HG03097 (cell line): ENCODE measurements at regions not wholly inside any gene's neighbourhood (a gene's known extent, or its start where the extent isn't known, plus 50 kb on each side); places are given as distances from the start of the nearest gene placed in this dataset.

Experiments
- ATAC-seq: cut with Tn5 transposase; IDR thresholded peaks from one replicate; pipeline ENCODE4 v1.9.1; 2021; ENCODE audit not compliant: unreplicated experiment, low FRiP score

DNA sequence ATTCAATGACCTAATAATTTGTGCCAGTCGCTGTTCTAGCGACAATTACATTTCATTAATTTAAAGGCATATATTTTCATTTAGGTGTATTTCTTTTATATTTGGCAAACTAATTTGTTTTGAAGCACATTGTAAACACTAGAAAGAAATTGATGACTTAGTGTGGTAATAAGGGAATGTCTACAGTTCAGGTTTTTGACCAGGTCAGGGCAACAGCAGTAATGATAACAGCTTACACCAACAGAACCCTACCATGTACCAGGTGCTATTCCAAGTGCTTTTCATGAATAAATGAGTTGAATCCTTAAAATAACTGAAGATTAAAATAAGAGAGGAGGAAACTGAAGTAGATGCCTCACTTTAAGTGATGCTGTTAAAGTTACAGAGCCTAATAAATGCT, 85.4 kb upstream of the SLC38A2 start:
- no peak for ATAC-seq

DNA sequence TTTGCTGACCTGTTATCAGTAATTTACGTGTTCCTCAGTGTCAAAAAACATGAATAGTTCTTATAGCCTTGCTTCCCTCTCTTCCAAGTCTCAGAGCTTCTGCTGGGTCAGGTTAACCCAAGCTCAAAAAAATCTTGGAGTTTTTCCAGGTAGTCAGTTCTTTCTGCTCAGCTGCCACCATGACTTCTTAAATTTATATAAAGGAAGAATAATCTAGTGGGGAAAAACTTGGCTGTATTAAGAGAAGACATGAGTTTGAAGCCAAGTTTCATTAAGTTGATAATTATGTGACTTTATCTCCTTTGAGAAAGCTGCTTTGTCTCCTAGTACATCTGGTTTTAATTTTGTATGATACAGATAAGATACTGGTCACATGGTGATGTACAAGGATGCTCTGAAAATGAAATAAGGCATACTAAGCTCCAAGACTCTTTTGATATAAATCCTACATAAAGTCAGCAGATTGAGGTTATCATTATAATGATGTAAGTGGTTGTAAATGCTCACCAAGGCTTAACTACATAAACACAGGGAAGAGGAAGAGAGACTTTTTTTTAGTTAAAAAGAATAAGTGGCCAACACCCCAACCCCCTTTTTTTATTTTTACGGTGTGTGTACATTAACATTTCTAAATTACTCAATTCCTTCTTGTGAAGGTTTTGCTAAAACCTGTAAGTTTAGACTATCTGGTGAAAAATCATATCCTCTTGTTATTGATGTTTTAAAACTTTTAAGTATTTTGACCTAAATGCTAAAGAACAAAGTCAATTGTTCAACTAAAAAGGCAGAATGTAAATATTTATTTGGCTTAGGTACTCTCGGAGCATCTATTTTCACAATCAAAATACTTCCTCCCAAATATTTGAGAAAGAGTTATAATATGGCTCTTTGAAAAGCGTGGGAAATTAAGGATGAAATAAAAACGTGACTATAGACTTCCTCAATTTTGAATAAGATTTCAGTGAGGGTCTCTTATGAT, 84.1 kb upstream of the SLC38A2 start:
- no peak for ATAC-seq

DNA sequence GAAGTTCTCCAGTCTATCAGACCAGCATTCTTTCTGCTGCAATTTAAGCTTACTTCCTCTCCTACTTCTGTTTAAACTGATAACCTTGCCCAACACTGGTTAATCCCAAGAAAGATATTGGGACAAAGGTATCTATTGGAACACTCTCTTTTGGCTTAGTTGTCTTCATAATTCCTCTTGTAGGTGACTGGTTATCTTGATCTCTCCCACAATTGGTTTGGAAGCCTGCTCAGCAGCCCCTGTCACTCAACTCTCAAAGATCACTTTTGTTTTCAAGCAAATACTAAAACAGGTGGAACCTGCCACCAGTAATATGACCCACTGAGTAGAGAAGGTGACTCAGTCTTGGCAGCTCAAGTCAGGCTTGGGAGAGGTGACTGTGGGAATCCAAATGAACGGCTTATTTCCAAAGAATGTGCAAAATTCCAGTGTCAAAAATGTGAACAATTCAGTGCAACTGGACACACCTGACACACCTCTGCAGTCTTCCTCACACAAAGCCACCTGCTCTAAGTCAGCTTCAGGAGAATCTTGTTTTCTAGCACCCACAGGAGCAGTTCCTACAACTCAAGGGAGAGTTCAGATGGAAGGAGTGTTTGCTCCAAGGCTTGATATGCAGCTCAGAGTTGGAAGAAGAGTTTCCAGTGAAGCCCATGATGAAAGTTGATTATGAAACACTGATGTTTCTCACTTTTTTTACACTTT, 83.2 kb upstream of the SLC38A2 start:
- ATAC-seq: no peak

DNA sequence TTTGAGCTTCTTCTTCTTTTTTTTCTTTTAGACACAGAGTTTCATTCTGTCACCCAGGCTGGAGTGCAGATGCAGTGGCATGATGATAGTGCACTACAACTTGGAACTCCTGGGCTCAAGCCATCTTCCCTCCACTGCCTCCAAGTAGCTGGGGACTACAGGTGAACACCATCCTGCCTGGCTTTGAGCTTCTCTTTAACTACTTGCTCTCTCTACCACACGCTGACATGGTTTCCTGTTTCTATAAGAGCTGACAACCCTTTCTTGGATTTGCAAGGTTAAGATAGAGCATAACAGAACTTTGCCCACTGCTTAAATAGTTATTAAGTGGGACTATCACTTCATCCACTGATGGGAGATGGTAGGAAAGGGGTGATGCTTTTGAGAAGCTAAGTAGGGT, 82.4 kb upstream of the SLC38A2 start:
- ATAC-seq: no peak

DNA sequence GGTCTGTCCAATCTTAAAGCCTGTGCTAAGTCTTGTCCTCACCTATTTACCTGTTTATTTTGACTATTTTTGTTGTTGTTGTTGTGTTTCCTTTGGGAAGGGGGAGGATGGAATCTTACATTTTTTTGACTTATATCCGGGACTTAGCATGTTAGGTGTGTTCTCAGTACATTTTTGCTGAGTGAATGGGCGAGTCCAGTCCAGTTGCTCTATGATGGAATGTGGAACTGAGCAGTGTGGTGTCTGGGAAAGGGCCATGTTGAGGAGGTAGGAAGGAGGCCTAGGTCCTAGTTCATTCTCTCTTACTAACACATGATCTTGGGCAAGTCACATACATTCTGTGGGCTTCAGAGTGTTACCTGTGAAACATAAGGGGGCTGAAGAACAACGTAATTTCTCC, 80.9 kb upstream of the SLC38A2 start:
- ATAC-seq: no peak

DNA sequence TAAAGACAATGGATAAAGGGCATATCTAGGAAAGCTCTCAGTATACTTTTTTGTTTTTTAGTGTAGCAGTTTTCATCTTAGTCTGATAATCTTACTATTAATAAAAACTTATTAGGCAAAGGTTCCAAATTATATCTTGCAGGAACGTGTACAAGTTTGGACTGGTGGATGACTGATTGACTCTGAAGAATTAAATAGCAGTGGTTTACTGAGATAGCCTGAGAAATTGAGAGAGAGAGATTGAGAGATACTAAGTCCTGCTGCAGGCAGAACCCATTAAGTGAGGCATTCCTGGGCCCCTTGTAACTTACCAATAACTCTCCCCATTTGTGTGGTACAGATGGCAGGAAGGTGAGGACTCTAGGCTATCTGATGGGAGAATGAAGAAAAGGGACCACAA, 80.2 kb upstream of the SLC38A2 start:
- ATAC-seq: no peak

DNA sequence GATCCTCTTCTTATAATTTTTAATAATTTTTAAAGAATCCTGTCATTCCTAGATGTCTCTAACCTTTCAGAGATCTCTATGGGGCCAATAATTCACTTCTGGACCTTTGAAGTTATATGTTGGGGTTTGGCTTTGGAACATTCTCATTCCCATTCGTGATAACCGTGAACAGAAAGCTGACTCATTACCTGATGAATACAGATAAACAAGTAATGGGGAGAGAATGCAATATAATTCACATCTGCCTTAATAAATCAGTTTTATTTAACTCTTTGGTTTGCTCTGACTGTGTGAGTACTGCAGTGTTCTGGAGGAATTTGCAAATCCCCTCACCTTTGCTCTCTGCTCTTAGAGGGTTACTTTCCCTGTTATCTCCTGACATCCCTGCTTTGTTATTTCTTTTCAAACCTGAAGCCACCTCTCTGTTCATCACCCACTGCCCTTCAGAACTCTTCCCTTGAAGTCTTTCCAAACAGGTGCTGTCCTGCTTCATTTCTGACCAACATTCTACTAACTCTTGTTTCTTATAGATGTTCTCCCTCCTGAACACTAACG, 79.6 kb upstream of the SLC38A2 start:
- no peak for ATAC-seq

DNA sequence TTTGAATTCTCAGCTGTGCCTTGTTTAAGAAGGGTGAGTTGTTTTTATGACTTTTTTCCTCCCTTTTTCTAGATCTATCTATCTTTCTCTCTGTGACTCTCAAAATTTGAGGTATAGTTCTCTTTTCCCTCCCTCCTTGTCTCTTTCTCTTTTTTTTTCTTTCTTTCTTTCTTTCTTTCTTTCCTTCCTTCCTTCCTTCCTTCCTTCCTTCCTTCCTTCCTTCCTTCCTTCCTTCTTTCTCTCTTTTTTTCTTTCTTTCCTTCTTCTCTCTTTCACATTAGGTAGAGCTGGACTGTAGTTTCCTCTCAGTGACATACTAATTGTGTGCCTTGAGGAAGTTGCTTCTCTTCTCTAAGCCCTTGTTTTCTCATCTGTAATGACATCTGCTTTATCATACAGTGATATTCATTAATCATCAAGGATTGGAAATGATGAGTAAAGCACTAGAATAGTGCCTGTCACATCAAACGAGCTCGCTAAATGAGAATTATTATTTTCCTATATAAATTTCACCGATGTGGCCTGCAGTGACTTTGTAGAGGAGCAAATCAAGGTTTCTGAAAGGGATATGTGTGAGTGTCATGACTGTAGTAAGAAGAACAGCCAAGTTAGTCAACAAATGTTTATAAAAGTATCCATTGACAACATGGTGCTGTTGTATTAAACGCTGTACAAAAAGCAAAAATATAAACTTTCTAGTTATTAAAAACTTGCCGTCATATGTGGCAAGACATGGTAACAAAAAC, 78.9 kb upstream of the SLC38A2 start:
- ATAC-seq: no peak

DNA sequence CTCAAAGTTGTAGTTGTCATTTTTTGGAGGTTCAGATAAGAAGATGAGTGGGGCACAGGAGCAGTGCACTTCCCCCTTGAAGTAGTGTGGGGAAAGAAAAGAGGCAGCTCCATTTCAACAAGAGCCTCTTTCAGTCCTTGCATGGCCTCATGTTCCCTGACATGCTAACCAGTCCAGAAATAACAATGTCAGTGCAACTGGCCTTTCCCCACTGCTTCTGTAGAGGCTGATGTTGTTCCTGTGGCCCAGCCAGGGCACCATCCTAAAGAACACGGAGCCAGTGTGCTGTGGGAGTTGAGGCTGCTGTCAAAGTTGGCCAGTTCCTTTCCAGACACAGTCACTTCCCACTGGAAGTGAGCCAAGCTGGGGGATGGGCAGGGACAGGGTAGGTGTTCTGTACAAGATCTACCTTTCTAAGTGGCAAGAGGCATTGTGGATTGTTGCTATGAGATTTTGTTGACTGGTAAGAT, 77.7 kb upstream of the SLC38A2 start:
- no peak for ATAC-seq

DNA sequence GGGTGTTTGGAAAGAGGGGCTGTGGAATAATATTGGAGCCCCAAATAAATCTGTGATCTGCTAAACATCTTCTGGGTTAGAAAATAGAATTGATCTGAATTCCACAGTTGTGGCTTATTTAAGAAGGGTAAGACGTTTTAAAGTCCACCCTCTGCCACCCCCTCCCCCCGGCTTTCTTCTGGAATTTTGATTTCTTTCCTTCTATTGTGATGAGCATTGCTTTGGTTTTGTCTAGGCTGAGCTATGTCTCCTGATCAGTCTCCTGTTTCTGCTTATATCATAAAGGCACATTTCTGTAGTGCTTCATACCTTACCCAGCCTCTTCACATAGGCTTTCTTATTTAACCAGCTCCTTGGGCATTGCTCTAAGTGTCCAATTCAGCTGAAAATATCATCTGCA, 77.3 kb upstream of the SLC38A2 start:
- no peak for ATAC-seq

DNA sequence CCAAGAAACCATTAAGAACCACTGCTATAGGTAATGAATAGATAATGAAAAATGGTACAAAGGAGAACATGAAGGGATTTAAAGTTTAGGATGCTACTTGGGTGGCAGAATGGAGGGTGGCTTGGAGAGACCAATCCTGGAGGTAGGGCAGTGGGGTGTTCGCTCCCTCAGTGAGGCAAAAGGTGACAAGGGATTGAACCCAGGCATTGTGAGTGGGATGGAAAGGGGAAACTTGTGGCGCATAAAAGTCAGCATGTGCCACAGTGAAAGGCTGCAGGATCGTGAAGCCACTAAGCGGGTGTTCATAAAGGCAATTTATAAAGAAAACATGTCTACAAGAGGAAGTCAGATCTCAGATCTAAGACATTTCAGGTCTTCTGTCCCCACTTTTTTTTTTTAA, 76.7 kb upstream of the SLC38A2 start:
- ATAC-seq: no peak

DNA sequence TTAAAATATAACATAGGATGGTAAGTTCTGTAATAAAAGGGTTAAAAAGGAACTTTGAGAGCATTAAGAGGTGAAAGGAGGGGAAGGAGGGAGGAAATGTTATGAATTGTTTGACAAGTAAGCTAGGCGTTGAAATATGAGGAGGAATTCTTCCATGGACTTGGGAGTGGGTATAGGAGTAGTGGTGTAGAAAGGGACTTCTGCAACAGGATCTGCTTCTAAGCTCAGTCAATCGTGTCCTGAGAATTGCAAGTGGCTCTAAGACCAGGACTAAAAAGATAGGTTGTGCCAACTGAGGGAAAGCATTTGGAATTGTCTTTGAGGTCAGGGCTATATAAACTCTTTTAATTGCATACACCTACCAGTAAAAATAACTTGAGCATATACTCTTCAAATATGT, 74.1 kb upstream of the SLC38A2 start:
- ATAC-seq: no peak

DNA sequence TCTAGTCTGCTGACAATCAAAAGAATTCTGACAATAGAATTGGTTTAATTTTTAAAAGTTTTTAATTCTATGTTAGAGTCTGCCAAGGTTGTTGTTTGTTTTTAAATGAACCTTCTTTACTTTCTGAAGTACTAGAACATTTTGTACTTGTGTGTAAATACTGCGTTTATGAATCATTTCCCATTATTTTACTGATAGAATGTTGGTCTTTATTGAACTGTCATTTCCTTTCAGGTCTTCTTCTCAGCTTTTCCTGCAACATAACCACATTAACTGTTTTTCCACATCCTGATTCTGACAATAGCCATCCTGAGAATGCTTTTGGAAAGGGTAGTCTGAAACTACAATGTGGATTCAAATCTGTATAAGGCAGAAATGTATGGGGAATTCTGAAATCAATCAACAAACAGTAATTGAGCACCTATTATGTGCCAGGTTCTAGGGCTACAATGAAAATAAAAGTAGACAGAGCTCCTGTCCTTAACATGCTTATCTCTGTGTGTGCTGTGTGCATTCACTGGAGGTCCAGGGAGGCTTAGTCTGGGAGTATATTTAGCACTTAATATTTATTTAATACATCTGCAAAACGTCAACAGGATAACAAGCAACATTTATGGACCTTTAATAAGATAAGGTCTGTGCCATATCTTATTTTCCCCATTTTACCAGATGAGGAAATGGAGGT, 73.1 kb upstream of the SLC38A2 start:
- ATAC-seq: no peak

DNA sequence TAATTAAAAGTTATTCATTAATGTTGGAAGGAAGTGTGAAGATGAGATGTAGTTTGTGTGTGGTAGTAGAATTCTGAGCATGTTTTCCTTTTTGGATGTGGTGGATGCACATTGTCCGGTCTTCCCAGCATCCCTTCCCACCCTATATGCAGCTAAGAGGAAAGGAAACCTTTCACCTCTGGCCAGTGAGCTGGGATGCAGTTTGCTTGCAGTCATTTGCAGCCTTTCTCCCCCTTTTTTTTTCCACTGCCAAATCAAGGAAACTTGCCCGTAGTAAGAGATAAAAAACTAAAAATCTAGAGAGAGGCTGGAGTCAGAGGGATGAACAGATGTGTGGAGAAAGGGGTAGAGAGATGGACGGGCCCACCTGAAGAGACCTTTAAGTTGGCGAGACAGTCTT, 72.5 kb upstream of the SLC38A2 start:
- no peak for ATAC-seq

DNA sequence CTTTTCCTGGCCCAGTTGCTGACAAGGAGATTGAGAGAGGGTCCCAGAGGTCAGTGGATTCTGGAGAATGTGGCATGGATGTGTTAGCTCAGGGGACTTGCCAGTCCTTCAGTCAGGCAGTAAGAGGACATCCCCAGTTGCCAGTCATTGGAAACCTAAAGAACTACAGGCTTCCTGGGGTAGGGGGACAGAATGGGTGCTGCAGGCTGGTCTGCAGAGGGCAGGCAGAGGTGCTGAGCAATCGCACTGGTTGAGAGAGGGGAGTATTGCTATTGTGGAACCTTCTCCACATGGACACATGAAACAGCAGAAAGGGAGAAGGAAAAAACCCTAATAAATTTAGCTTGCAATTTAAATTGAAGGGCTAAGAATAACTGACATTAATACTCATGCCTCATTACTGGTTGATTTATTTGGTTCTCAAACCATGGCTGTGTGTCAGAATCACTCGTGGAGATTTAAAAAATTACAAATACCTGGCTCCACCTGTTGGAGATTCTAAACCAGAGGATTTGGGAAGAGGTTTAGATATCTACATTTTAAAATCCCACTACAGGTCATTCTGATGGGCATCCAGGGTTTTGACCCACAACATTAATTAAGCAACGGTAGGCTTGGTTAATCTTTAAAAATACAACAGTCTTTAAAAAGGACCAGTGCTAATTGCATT, 71.2 kb upstream of the SLC38A2 start:
- no peak for ATAC-seq

DNA sequence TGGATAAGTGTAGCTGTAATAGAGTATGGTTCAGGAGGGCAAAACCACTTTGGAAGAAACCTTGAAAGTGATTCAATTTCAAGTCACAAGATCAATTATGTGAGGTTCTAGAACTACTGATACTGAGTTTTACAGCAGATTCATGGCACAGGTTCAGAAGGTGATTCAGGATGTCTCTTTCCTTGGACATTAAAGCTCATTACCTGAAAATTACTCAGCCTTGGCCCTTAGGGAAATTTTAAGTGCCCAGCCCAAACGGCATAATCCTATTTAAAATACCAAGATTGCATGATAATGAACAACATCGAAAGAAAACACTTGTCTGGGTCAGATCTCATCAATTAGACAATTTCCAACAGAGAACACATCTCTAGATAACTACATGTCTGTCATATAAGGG, 70.2 kb upstream of the SLC38A2 start:
- ATAC-seq: no peak

DNA sequence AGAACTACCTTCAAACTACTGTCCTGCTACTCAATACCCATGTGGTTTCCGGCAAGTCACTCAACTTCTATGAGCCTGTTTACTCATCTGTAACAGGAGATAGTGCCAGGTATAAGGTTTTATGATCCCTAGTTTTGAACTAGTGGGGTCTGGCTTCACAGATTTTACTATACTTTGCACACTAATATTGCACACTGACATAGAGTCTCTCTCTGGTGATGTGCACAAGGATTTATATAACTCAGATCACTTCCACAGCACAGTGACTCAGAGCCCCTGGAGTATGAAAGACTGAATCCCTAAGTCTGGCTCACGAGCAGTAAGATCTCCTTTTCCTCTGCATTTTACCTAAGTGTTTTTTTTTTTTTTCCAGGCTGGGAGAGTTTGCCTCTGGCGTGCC, 69.7 kb upstream of the SLC38A2 start:
- no peak for ATAC-seq

DNA sequence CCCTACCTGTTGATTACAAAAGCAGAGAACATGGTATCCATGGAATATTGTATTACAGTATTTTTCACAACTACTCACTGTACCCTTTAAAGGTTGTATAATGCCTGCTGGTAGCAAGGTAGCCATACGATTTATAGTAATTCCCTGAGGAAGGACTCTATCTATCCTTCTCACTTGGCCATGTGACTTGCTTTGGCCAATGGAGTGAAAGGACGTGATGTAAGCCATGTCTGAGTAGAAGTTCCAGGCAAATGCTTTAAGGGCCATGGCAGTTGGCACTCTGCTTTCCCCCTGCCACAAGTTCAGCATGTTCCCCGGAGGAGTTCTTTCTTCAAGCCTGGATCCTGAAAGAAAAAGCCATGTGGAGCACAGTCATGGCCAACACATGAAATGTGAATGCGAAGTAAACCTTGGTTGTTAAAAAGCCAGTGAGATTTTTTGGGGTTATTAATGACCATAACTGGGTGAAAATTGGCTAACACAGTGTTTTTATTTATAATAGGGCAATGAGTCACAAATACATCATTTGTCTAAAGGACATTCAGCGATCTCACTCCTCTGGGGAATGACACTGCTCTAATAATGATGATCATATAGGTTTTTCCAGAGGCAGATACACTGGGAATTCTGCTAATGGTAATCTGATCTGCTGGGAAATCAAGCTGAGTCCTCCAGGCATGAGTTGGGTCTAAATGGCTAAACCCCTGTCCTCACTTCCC, 67.4 kb upstream of the SLC38A2 start:
- no peak for ATAC-seq

DNA sequence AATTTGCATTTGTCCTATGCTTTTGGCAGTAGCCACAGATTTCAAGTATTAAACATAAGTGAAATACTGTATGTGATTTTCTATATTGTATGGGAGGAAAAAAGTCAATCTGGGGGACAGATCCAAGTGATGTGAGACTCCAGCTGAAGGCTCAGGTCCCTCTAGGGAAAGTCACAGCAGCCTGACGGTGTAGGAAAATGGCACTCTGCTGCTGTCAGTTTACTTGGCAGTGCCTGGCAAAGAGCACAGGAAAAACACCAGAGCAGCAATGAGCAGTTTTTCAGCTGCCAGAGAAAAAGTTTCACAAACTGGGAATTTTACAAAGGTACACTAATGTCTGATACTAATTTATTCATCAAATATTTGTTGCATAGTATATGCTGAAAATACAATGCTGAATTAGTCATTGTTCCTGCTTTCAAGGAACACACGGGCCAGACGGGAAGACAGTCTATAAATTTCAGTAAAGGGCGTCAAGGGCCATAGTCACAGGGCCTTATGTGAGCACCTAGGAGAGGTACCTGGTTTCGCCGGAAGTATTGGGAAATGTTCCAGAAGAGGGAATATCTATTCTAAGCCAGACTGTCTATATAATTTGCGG, 66.2 kb upstream of the SLC38A2 start:
- ATAC-seq: no peak
